ENCODE measurements at regions not wholly inside any gene's neighbourhood (a gene's known extent, or its start where the extent isn't known, plus 50 kb on each side); places are given as distances from the start of the nearest gene placed in this dataset.
"Not testable (repeated sequence)": the region's sequence is repeated elsewhere in the genome, so short reads cannot be mapped to it uniquely, and the experiment has no call there.

DNA sequence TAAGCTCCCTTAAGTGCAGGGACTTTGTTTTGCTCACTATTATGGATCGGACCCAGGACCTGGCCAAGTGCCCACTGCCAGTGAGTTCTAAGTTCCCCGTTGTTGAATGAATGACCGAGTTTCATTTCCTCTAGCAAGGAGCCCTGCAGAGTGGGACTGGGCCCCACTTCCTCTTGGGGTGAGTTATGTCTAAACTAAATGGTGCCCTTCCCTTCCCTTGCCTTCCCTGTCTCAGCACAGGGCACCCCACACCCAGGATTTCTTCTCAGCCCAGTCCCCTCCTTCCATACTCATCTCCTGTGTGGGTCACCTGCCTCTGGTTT, 195.3 kb upstream of the HS6ST1 start:
- H3K36me3 ChIP-seq (ENCODE audit: control insufficient read depth in 4 of 4, insufficient read depth in 4 of 4, low read length in 3 of 4): no peaks in the 10 kb centered on the region
- H3K4me3 ChIP-seq (ENCODE audit: control insufficient read depth in 1 of 7, extremely low read depth in 1 of 7, insufficient read depth in 4 of 7, low read depth in 2 of 7, low read length in 6 of 7): no peak overlapping the region
- H3K9me3 ChIP-seq (ENCODE audit: control extremely low read depth in 1 of 5, control insufficient read depth in 4 of 5, insufficient read depth in 2 of 5, low read depth in 1 of 5, low read length in 4 of 5): no peaks in the 10 kb centered on the region
- WGBS (ENCODE audit: insufficient coverage): 0% methylated on average over 1 of the region's 3 CpGs
- DNase-seq: peak in 2 of 3 donors; percentile 38 to 53
- H3K27me3 ChIP-seq (replicated peaks in 2 of 5; ENCODE audit: control insufficient read depth in 4 of 5, insufficient read depth in 5 of 5, low read length in 4 of 5): no peaks in the 10 kb centered on the region
- ChIA-PET CTCF (no interaction called here), POLR2A (no interaction called here)
- peaks cover 0 to 20% (median 8%) of the 10 kb centered on the region in 4 experiments for H3K4me1 ChIP-seq (ENCODE audit: control extremely low read depth in 1 of 4, control insufficient read depth in 4 of 4, insufficient read depth in 4 of 4, low read length in 3 of 4)
- H3K27ac ChIP-seq (ENCODE audit: insufficient read depth in 1 of 2, low read depth in 1 of 2, low read length in 2 of 2, poor library complexity in 1 of 2, severe bottlenecking in 2 of 2): no peak overlapping the region

DNA sequence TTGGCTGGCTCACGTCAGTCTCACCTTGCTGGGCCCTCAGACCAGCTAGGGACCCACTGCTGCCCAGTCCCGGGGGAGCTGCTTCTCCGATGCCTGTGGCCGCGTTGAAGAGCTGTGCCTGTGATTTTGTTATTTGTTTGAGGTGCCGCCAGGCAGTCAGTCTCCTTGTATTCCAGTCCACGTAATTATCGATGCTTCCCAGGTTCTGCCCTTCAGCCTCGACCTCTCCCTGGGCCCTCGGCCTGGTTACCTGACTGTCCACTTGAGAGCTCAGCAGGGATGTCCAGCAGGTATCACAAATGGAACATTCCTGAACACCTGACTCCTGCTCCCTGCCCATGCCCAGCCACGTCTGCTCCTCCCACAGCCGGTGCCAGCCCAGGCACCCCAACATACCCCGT, 195.9 kb upstream of the HS6ST1 start:
- no peak overlapping the region for H3K4me3 ChIP-seq (ENCODE audit: control insufficient read depth in 1 of 7, extremely low read depth in 1 of 7, insufficient read depth in 4 of 7, low read depth in 2 of 7, low read length in 6 of 7)
- POLR2A ChIA-PET: no interaction called here
- no peaks in the 10 kb centered on the region for H3K27me3 ChIP-seq (replicated peaks in 2 of 5; ENCODE audit: control insufficient read depth in 4 of 5, insufficient read depth in 5 of 5, low read length in 4 of 5)
- DNase-seq: no peak
- 96% methylated on average over 13 of the region's 13 CpGs for WGBS (ENCODE audit: insufficient coverage)
- H3K36me3 ChIP-seq (ENCODE audit: control insufficient read depth in 4 of 4, insufficient read depth in 4 of 4, low read length in 3 of 4): no peaks in the 10 kb centered on the region
- H3K9me3 ChIP-seq (ENCODE audit: control extremely low read depth in 1 of 5, control insufficient read depth in 4 of 5, insufficient read depth in 2 of 5, low read depth in 1 of 5, low read length in 4 of 5): no peaks in the 10 kb centered on the region
- H3K27ac ChIP-seq (ENCODE audit: insufficient read depth in 1 of 2, low read depth in 1 of 2, low read length in 2 of 2, poor library complexity in 1 of 2, severe bottlenecking in 2 of 2): no peak overlapping the region
- CTCF ChIA-PET: interaction anchor here (1.1 kb wide), 1 partner anchor 194 kb away, joined by 3 read pairs; no protein-coding TSS in a partner anchor
- peaks cover 0 to 25% (median 10%) of the 10 kb centered on the region in 4 experiments for H3K4me1 ChIP-seq (ENCODE audit: control extremely low read depth in 1 of 4, control insufficient read depth in 4 of 4, insufficient read depth in 4 of 4, low read length in 3 of 4)

DNA sequence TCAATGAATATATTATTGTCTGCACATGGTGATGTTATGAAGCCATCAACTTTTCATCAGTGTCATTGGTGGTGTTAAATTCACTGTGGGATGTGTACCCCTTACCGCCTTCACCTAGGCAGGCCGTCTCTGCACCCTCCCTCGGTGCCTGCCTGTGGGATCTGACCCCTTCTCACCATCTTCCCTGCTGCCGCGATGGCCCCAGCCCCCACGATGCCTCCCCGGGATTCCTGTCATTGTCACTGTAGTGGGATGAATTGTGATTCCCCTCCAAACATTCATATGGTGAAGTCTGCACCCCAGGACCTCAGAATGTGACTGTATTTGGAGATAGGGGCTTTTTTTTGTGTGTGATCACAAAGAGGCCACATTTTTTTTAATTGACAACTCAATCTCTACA, 198.3 kb upstream of the HS6ST1 start:
- no peak overlapping the region for H3K4me3 ChIP-seq (ENCODE audit: control insufficient read depth in 1 of 7, extremely low read depth in 1 of 7, insufficient read depth in 4 of 7, low read depth in 2 of 7, low read length in 6 of 7)
- H3K27me3 ChIP-seq (replicated peaks in 2 of 5; ENCODE audit: control insufficient read depth in 4 of 5, insufficient read depth in 5 of 5, low read length in 4 of 5): no peaks in the 10 kb centered on the region
- no peak for DNase-seq
- no peak overlapping the region for H3K27ac ChIP-seq (ENCODE audit: insufficient read depth in 1 of 2, low read depth in 1 of 2, low read length in 2 of 2, poor library complexity in 1 of 2, severe bottlenecking in 2 of 2)
- ChIA-PET POLR2A (no interaction called here), CTCF (no interaction called here)
- peaks cover 2 to 48% (median 31%) of the 10 kb centered on the region in 4 experiments for H3K4me1 ChIP-seq (ENCODE audit: control extremely low read depth in 1 of 4, control insufficient read depth in 4 of 4, insufficient read depth in 4 of 4, low read length in 3 of 4)
- no peaks in the 10 kb centered on the region for H3K9me3 ChIP-seq (ENCODE audit: control extremely low read depth in 1 of 5, control insufficient read depth in 4 of 5, insufficient read depth in 2 of 5, low read depth in 1 of 5, low read length in 4 of 5)
- WGBS (ENCODE audit: insufficient coverage): 94% methylated on average over 3 of the region's 7 CpGs
- H3K36me3 ChIP-seq (ENCODE audit: control insufficient read depth in 4 of 4, insufficient read depth in 4 of 4, low read length in 3 of 4): no peaks in the 10 kb centered on the region

DNA sequence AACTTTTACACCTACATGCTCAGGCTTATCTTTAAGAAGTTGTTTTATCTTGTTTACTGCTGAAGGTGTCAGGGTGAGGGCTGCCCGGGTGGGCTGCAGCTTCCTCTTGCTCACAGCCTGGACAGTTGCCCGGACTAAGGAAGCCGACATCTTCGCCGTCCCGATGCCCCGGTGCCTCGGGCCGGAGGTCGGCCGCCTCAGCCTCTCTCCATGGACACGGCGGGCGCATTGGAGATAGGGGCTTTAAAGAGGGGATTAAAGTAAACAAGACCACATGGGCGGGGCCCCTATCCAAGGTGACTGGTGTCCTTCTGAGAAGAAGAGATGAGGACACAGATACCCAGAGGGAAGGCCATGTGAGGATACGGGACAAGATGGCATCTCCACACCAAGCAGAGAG, 200.4 kb upstream of the HS6ST1 start:
- WGBS (ENCODE audit: insufficient coverage): 89% methylated on average over 12 of the region's 16 CpGs
- H3K27ac ChIP-seq (ENCODE audit: insufficient read depth in 1 of 2, low read depth in 1 of 2, low read length in 2 of 2, poor library complexity in 1 of 2, severe bottlenecking in 2 of 2); H3K9me3 ChIP-seq (ENCODE audit: control extremely low read depth in 1 of 5, control insufficient read depth in 4 of 5, insufficient read depth in 2 of 5, low read depth in 1 of 5, low read length in 4 of 5); H3K36me3 ChIP-seq (ENCODE audit: control insufficient read depth in 4 of 4, insufficient read depth in 4 of 4, low read length in 3 of 4); DNase-seq; H3K27me3 ChIP-seq (replicated peaks in 2 of 5; ENCODE audit: control insufficient read depth in 4 of 5, insufficient read depth in 5 of 5, low read length in 4 of 5); H3K4me3 ChIP-seq (ENCODE audit: control insufficient read depth in 1 of 7, extremely low read depth in 1 of 7, insufficient read depth in 4 of 7, low read depth in 2 of 7, low read length in 6 of 7): not testable (repeated sequence)
- H3K4me1 ChIP-seq (ENCODE audit: control extremely low read depth in 1 of 4, control insufficient read depth in 4 of 4, insufficient read depth in 4 of 4, low read length in 3 of 4): peaks cover 2 to 35% (median 29%) of the 10 kb centered on the region in 4 experiments
- ChIA-PET POLR2A (interaction anchor here (1.3 kb wide), 1 partner anchor 46 kb away, joined by 3 read pairs; no protein-coding TSS in a partner anchor), CTCF (interaction anchor here (1.6 kb wide), 3 partner anchors 9 to 202 kb away, joined by 3 to 5 read pairs (median 4); no protein-coding TSS in a partner anchor)

DNA sequence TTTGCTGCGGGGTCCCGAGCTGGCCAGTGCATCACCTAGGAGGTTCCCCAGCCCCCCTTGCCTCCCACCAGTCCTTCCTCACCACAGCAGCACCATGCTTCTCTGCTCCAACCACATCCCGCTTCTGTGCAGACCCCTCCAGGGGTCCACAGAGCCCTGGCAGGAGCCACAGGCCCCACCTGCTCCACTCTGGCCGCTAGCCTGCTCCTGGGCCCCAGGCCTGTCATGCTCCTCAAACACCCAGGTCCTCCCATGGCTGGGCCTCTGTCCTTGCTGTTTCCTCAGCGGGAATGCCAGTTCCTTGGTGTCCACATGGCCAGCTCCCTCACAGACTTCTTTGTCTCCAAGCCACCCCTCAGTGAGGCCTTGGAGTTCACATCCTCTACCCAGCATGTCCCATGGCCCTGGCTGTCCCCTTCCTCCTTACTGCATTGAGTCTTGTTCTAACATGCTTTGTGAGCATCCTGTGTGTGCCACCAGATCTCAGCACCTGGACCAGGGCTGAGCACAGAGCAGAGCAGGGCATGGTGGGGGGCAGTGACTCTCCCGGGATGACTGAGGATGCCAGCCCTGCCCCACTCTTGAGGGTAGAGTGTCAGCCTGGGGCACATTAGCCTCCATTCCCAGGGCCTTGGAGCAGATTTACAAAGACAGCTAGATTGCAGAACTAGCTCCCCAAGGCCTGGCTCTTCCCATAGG, 201.0 kb upstream of the HS6ST1 start:
- ChIA-PET POLR2A (interaction anchor here (1.3 kb wide), 1 partner anchor 46 kb away, joined by 3 read pairs; no protein-coding TSS in a partner anchor), CTCF (interaction anchor here (0.9 to 1.6 kb wide), 4 partner anchors 9 to 203 kb away, joined by 3 to 4 read pairs (median 4); no protein-coding TSS in a partner anchor)
- Histone ChIP-seq H3K27ac (ENCODE audit: insufficient read depth in 1 of 2, low read depth in 1 of 2, low read length in 2 of 2, poor library complexity in 1 of 2, severe bottlenecking in 2 of 2) (no peak overlapping the region), H3K27me3 (replicated peaks in 2 of 5; ENCODE audit: control insufficient read depth in 4 of 5, insufficient read depth in 5 of 5, low read length in 4 of 5) (no peaks in the 10 kb centered on the region), H3K9me3 (ENCODE audit: control extremely low read depth in 1 of 5, control insufficient read depth in 4 of 5, insufficient read depth in 2 of 5, low read depth in 1 of 5, low read length in 4 of 5) (peaks cover 0 to 5% (median 2%) of the 10 kb centered on the region in 5 experiments), H3K4me1 (ENCODE audit: control extremely low read depth in 1 of 4, control insufficient read depth in 4 of 4, insufficient read depth in 4 of 4, low read length in 3 of 4) (peaks cover 2 to 32% (median 24%) of the 10 kb centered on the region in 4 experiments), H3K4me3 (ENCODE audit: control insufficient read depth in 1 of 7, extremely low read depth in 1 of 7, insufficient read depth in 4 of 7, low read depth in 2 of 7, low read length in 6 of 7) (no peak overlapping the region), H3K36me3 (ENCODE audit: control insufficient read depth in 4 of 4, insufficient read depth in 4 of 4, low read length in 3 of 4) (no peaks in the 10 kb centered on the region)
- DNase-seq: no peak
- WGBS (ENCODE audit: insufficient coverage): 94% methylated on average over 6 of the region's 6 CpGs

DNA sequence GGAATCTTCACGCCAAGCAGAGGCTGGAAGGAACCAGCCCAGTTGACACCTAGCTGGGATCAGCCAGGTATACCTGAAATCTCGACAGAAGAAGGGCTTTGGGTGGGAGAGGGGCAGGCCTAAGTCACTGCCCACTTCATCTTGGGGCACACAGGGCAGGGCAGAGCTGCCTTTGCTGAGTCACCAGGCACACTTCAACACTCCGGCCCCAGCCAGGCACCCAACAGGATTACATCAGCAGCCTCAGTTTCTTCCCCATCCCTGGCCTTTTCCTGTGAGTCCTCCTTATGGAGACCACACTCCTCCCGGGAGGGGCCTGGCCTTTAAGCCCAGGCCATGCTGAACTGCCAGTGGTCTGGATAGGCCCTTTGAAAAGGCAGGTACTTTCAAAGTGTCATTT, 201.7 kb upstream of the HS6ST1 start:
- H3K4me1 ChIP-seq (ENCODE audit: control extremely low read depth in 1 of 4, control insufficient read depth in 4 of 4, insufficient read depth in 4 of 4, low read length in 3 of 4): peaks cover 2 to 34% (median 24%) of the 10 kb centered on the region in 4 experiments
- POLR2A ChIA-PET: interaction anchor here (0.6 kb wide), 1 partner anchor 194 kb away, joined by 4 read pairs; no protein-coding TSS in a partner anchor
- peak in 2 of 3 donors; percentile 58 to 68 for DNase-seq
- no peaks in the 10 kb centered on the region for H3K27me3 ChIP-seq (replicated peaks in 2 of 5; ENCODE audit: control insufficient read depth in 4 of 5, insufficient read depth in 5 of 5, low read length in 4 of 5)
- peaks cover 0 to 5% (median 2%) of the 10 kb centered on the region in 5 experiments for H3K9me3 ChIP-seq (ENCODE audit: control extremely low read depth in 1 of 5, control insufficient read depth in 4 of 5, insufficient read depth in 2 of 5, low read depth in 1 of 5, low read length in 4 of 5)
- CTCF ChIA-PET: interaction anchor here (0.9 to 1.6 kb wide), 3 partner anchors 14 to 204 kb away, joined by 3 to 4 read pairs (median 3); no protein-coding TSS in a partner anchor
- H3K4me3 ChIP-seq (ENCODE audit: control insufficient read depth in 1 of 7, extremely low read depth in 1 of 7, insufficient read depth in 4 of 7, low read depth in 2 of 7, low read length in 6 of 7): no peak overlapping the region
- H3K36me3 ChIP-seq (ENCODE audit: control insufficient read depth in 4 of 4, insufficient read depth in 4 of 4, low read length in 3 of 4): no peaks in the 10 kb centered on the region
- H3K27ac ChIP-seq (ENCODE audit: insufficient read depth in 1 of 2, low read depth in 1 of 2, low read length in 2 of 2, poor library complexity in 1 of 2, severe bottlenecking in 2 of 2): no peak overlapping the region
- 53% methylated on average over 4 of the region's 4 CpGs for WGBS (ENCODE audit: insufficient coverage)

DNA sequence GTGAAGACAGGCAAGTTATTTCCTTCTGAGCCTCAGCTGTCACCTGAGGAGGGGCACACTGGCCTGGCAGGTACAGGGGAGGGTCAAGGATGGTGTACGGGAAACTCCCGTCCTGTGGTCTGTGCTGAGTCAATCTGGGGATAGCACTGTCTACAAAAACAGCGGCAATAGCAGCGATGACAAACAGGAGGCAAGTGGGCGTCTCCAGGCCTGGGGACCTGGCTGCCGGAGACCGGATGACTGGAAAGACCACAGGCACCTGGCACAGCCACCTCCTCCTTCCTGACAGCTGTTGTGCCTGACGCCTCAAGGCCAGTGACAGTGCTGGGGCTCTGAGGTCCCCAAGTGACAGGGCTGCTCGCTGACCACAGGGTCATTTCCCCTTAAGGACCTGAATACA, 202.1 kb upstream of the HS6ST1 start:
- H3K4me1 ChIP-seq (ENCODE audit: control extremely low read depth in 1 of 4, control insufficient read depth in 4 of 4, insufficient read depth in 4 of 4, low read length in 3 of 4): peaks cover 2 to 38% (median 28%) of the 10 kb centered on the region in 4 experiments
- no peak overlapping the region for H3K4me3 ChIP-seq (ENCODE audit: control insufficient read depth in 1 of 7, extremely low read depth in 1 of 7, insufficient read depth in 4 of 7, low read depth in 2 of 7, low read length in 6 of 7)
- ChIA-PET POLR2A (interaction anchor here (0.6 to 1.0 kb wide), 2 partner anchors 48 to 194 kb away, joined by 3 to 4 read pairs; no protein-coding TSS in a partner anchor), CTCF (interaction anchor here (0.9 to 1.6 kb wide), 3 partner anchors 14 to 204 kb away, joined by 3 to 4 read pairs (median 3); no protein-coding TSS in a partner anchor)
- no peak overlapping the region for H3K27ac ChIP-seq (ENCODE audit: insufficient read depth in 1 of 2, low read depth in 1 of 2, low read length in 2 of 2, poor library complexity in 1 of 2, severe bottlenecking in 2 of 2)
- H3K9me3 ChIP-seq (ENCODE audit: control extremely low read depth in 1 of 5, control insufficient read depth in 4 of 5, insufficient read depth in 2 of 5, low read depth in 1 of 5, low read length in 4 of 5): peaks cover 0 to 5% (median 2%) of the 10 kb centered on the region in 5 experiments
- no peaks in the 10 kb centered on the region for H3K27me3 ChIP-seq (replicated peaks in 2 of 5; ENCODE audit: control insufficient read depth in 4 of 5, insufficient read depth in 5 of 5, low read length in 4 of 5)
- no peaks in the 10 kb centered on the region for H3K36me3 ChIP-seq (ENCODE audit: control insufficient read depth in 4 of 4, insufficient read depth in 4 of 4, low read length in 3 of 4)
- 11% methylated on average over 9 of the region's 9 CpGs for WGBS (ENCODE audit: insufficient coverage)
- DNase-seq: peak; percentile 68 to 97 (median 96)
